H9 (cell line): ENCODE measurements at regions not wholly inside any gene's neighbourhood (a gene's known extent, or its start where the extent isn't known, plus 50 kb on each side); places are given as distances from the start of the nearest gene placed in this dataset.

Experiments used
- DNase-seq: peaks from one replicate; pipeline ENCODE4 v3.0.0-alpha.2; 2017
- H2AFZ ChIP-seq: one replicate; pipeline ENCODE4 v1.6.1; 2013; ENCODE audit warnings: mild to moderate bottlenecking, low read length, control low read depth, moderate library complexity
- H2AK5ac ChIP-seq: 2 replicates; pipeline ENCODE4 v1.6.1; 2013; ENCODE audit warnings: low read length, control low read depth, mixed read lengths; ENCODE audit not compliant: insufficient read length
- H2BK120ac ChIP-seq: one replicate; pipeline ENCODE4 v1.6.1; 2013; ENCODE audit warnings: low read depth, mild to moderate bottlenecking, low read length, control low read depth, inconsistent platforms; ENCODE audit not compliant: poor library complexity, severe bottlenecking
- H2BK12ac ChIP-seq: 2 replicates; pipeline ENCODE4 v1.6.1; 2013; ENCODE audit warnings: low read length, control low read depth, mixed read lengths, low read depth; ENCODE audit not compliant: insufficient read length
- H2BK15ac ChIP-seq: 2 replicates; pipeline ENCODE4 v1.6.1; 2013; ENCODE audit warnings: low read depth, low read length, control low read depth
- H2BK20ac ChIP-seq: one replicate; pipeline ENCODE4 v1.6.1; 2013; ENCODE audit warnings: low read depth, mild to moderate bottlenecking, low read length, control low read depth, inconsistent platforms; ENCODE audit not compliant: poor library complexity, severe bottlenecking
- H2BK5ac ChIP-seq: 2 replicates; pipeline ENCODE4 v1.6.1; 2013; ENCODE audit warnings: low read length, control low read depth, mixed read lengths; ENCODE audit not compliant: insufficient read length
- H3K14ac ChIP-seq: 2 replicates; pipeline ENCODE4 v1.6.1; 2013; ENCODE audit warnings: low read length, control low read depth; ENCODE audit not compliant: insufficient read depth
- H3K18ac ChIP-seq: 2 replicates; pipeline ENCODE4 v1.6.1; 2013; ENCODE audit warnings: low read depth, mild to moderate bottlenecking, mixed read lengths, low read length, control low read depth; ENCODE audit not compliant: insufficient read length
- H3K23ac ChIP-seq: 2 replicates; pipeline ENCODE4 v1.6.1; 2013; ENCODE audit warnings: low read length, control low read depth, mixed read lengths, low read depth; ENCODE audit not compliant: insufficient read length
- H3K23me2 ChIP-seq: 2 replicates; pipeline ENCODE4 v1.6.1; 2013; ENCODE audit warnings: low read depth, mild to moderate bottlenecking, mixed read lengths, low read length, control low read depth; ENCODE audit not compliant: insufficient read length, poor library complexity, severe bottlenecking
- H3K27ac ChIP-seq: 2 replicates; pipeline ENCODE4 v1.5.1; 2013; ENCODE audit warnings: low read length, control low read depth, mixed read lengths, low read depth; ENCODE audit not compliant: insufficient read length
- H3K27me3 ChIP-seq: 2 replicates; pipeline ENCODE4 v1.6.1; 2013; ENCODE audit warnings: low read length, control low read depth, inconsistent platforms; ENCODE audit not compliant: insufficient read depth
- H3K4ac ChIP-seq: 2 replicates; pipeline ENCODE4 v1.6.1; 2013; ENCODE audit warnings: low read depth, mild to moderate bottlenecking, control low read depth, inconsistent platforms, low read length, moderate library complexity
- H3K4me1 ChIP-seq: 2 replicates; pipeline ENCODE4 v1.6.1; 2013; ENCODE audit warnings: low read length, control low read depth, inconsistent platforms; ENCODE audit not compliant: insufficient read depth
- H3K4me2 ChIP-seq: 2 replicates; pipeline ENCODE4 v1.6.1; 2013; ENCODE audit warnings: low read length, control low read depth, mixed read lengths; ENCODE audit not compliant: insufficient read length, insufficient read depth
- H3K56ac ChIP-seq: 2 replicates; pipeline ENCODE4 v1.6.1; 2013; ENCODE audit warnings: low read depth, mild to moderate bottlenecking, mixed read lengths, low read length, control low read depth; ENCODE audit not compliant: insufficient read length
- H3K79me1 ChIP-seq: 2 replicates; pipeline ENCODE4 v1.6.1; 2013; ENCODE audit warnings: low read depth, mild to moderate bottlenecking, moderate library complexity, low read length, control low read depth, inconsistent platforms; ENCODE audit not compliant: insufficient read depth, poor library complexity, severe bottlenecking
- H3K79me2 ChIP-seq: 2 replicates; pipeline ENCODE4 v1.6.1; 2013; ENCODE audit warnings: low read length, control low read depth, inconsistent platforms; ENCODE audit not compliant: insufficient read depth
- H3K9ac ChIP-seq: 2 replicates; pipeline ENCODE4 v1.6.1; 2013; ENCODE audit warnings: low read length, control low read depth, mixed read lengths; ENCODE audit not compliant: insufficient read length; ENCODE audit errors: extremely low read depth
- H3K9me3 ChIP-seq: one replicate; pipeline ENCODE4 v1.6.1; 2013; ENCODE audit warnings: low read depth, low read length, inconsistent platforms; ENCODE audit not compliant: control insufficient read depth
- H3T11ph ChIP-seq: one replicate; pipeline ENCODE4 v1.6.1; 2013; ENCODE audit warnings: mild to moderate bottlenecking, low read length, control low read depth, inconsistent platforms
- H4K20me1 ChIP-seq: one replicate; pipeline ENCODE4 v1.6.1; 2013; ENCODE audit not compliant: control insufficient read depth, insufficient read length, insufficient read depth
- H4K5ac ChIP-seq: 2 replicates; pipeline ENCODE4 v1.6.1; 2013; ENCODE audit warnings: low read depth, mild to moderate bottlenecking, mixed read lengths, low read length, control low read depth; ENCODE audit not compliant: insufficient read length
- H4K8ac ChIP-seq: replicated peaks from 2 replicates; pipeline ENCODE4 v1.6.1; 2013; ENCODE audit warnings: low read length, control low read depth, mixed read lengths, low read depth; ENCODE audit not compliant: insufficient read length
- H4K91ac ChIP-seq: 2 replicates; pipeline ENCODE4 v1.6.1; 2013; ENCODE audit warnings: low read depth, mild to moderate bottlenecking, moderate library complexity, mixed read lengths, low read length, control low read depth; ENCODE audit not compliant: insufficient read length
- H3K27ac Mint-ChIP-seq, 3 experiments: 2 replicates in 2 of 3; 3 replicates in 1 of 3; pipeline ENCODE4 v1.8.0; 2020 to 2021; ENCODE audit warnings: mixed read lengths in 3 of 3, mild to moderate bottlenecking in 1 of 3, moderate library complexity in 1 of 3
- H3K27me3 Mint-ChIP-seq: 2 replicates; pipeline ENCODE4 v1.8.0; 2021; ENCODE audit warnings: low read depth, mild to moderate bottlenecking, moderate library complexity, mixed read lengths
- H3K36me3 Mint-ChIP-seq, 3 experiments: 2 replicates in 2 of 3; 3 replicates in 1 of 3; pipeline ENCODE4 v1.8.0; 2020 to 2021; ENCODE audit warnings: low read depth in 3 of 3, mixed read lengths in 3 of 3; ENCODE audit not compliant: insufficient read depth in 1 of 3
- H3K4me1 Mint-ChIP-seq, 2 experiments: 2 replicates each; pipeline ENCODE4 v1.8.0; 2020; ENCODE audit warnings: mixed read lengths in 2 of 2
- H3K4me3 Mint-ChIP-seq, 2 experiments: 2 replicates in 1 of 2; 3 replicates in 1 of 2; pipeline ENCODE4 v1.8.0; 2020 to 2021; ENCODE audit warnings: mild to moderate bottlenecking in 2 of 2, mixed read lengths in 2 of 2, moderate library complexity in 1 of 2
- H3K9me3 Mint-ChIP-seq, 2 experiments: 2 replicates in 1 of 2; 3 replicates in 1 of 2; pipeline ENCODE4 v1.8.0; 2020; ENCODE audit warnings: mild to moderate bottlenecking in 2 of 2, mixed read lengths in 2 of 2, moderate library complexity in 1 of 2
- CTCF ChIP-seq: fragments of 200-600 bp; sonication (generic); conservative IDR thresholded peaks from 3 replicates; pipeline ENCODE4 v1.8.0; 2021; ENCODE audit warnings: antibody characterized with exemption, mild to moderate bottlenecking
- WGBS: extraction: QIAGEN DNeasy Blood & Tissue Kit; methylation state at CpG from one replicate; pipeline ENCODE4 v1.1.7; 2013; ENCODE audit warnings: missing lambda C conversion rate, low lambda C conversion rate, mixed read lengths; ENCODE audit not compliant: insufficient read length; ENCODE audit errors: extremely low coverage; 5-methylcytosine and 5-hydroxymethylcytosine counted together

DNA sequence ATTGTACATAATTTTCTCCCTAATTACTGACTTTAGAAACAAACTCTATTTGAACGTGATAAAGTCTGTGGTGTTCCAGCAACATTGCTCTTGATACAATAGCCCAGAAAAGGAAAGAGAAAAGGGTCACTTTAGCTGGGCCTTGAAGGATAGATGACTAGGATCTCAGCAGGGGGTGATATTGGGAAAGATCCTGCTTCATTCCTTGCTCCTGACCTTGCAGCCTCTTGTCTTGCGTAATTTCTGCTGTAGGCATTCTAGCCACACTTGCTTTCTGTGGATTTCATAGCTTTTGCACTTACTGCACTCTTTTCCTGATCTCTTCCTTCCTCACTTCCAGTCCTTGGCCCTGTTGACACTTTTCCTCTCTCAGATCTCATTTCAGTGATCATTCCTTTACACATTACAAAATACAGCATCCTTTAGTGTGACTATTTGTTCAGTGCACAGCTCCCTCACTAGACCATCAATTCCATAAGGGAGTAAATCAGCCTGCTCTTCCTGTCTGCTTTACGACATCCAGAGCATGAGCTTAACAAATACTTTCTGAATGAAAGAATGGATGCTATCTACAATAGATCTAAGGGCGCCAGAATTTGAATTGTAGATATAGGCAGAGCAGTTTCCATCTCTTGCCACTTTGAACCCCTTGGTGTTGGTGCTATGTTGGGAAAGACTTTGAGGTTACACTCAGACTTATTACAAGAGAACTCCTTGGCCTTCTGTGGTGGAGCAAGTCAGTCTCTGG, 559.6 kb upstream of the MDFIC2 start:
- Histone ChIP-seq H2BK5ac (no peak overlapping the region), H3K23ac (no peak overlapping the region), H3K4me2 (no peak overlapping the region), H3K4ac (no peak overlapping the region), H3K14ac (no peak overlapping the region), H2BK20ac (no peak overlapping the region), H3K9me3 (peaks cover 5% of the 10 kb centered on the region), H3T11ph (no peak overlapping the region), H2AK5ac (no peak overlapping the region), H4K20me1 (no peaks in the 10 kb centered on the region), H2BK15ac (no peak overlapping the region), H3K79me1 (no peaks in the 10 kb centered on the region), H3K56ac (no peak overlapping the region), H2AFZ (no peak overlapping the region), H4K8ac (no peak overlapping the region), H3K27me3 (no peaks in the 10 kb centered on the region), H2BK120ac (no peak overlapping the region), H3K4me1 (no peaks in the 10 kb centered on the region), H4K5ac (no peak overlapping the region), H3K23me2 (no peaks in the 10 kb centered on the region), H2BK12ac (no peak overlapping the region), H3K79me2 (no peaks in the 10 kb centered on the region), H4K91ac (no peak overlapping the region), H3K18ac (no peak overlapping the region), H3K9ac (no peak overlapping the region), H3K27ac (no peak overlapping the region)
- Mint-ChIP-seq H3K4me1 (peaks cover 11 to 12% of the 10 kb centered on the region in 2 experiments), H3K9me3 (peaks cover 19 to 30% of the 10 kb centered on the region in 2 experiments), H3K27ac (no peak overlapping the region), H3K36me3 (peaks cover 8 to 29% (median 11%) of the 10 kb centered on the region in 3 experiments; a peak in 6 of 7 replicates), H3K27me3 (no peaks in the 10 kb centered on the region), H3K4me3 (no peak overlapping the region)
- no peak for DNase-seq
- TF ChIP-seq CTCF: no peak
- no CpG with 5 or more reads among the region's 4 CpGs for WGBS
